DMS153 (cell line): ENCODE measurements at regions not wholly inside any gene's neighbourhood (a gene's known extent, or its start where the extent isn't known, plus 50 kb on each side); places are given as distances from the start of the nearest gene placed in this dataset.

Experiments used
- DNase-seq: peaks from one replicate; lab custom pipeline; 2025; lab: John Stamatoyannopoulos, UW

DNA sequence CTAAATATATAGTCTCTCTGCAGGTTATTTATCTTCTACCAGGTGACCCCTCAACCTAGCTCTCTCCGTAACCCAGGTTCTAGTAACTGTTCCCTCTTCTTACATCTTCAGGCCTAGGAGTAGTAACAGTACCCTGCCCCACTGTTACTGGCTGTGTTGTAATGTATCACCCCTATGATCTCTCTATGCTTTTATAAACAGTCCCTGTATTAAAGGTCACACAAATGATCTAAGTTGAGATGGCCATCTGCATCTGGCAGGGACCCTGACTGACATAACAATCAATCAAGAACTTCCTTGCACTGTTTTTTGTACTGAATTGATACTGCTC, 219.7 kb upstream of the STK17B start:
- no peak for DNase-seq

DNA sequence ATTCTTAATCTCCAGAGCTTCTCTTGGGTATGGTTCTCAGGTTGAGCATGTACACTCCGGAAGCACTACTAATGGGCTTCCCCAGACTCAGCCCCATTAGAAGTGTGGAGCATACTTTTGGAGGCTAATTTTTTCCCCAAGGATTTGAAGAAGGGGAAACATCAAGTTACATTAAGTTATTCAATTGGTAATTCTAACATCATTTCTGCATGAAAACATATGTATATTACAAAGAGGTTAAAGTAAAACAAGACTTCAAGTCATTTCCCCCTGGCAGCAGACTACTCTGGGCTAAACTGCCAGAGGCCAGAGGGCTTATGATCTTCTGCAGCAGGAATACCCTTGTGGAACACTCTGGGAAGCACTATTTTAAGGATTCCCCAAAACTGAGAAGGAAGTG, 227.7 kb upstream of the STK17B start:
- no peak for DNase-seq

DNA sequence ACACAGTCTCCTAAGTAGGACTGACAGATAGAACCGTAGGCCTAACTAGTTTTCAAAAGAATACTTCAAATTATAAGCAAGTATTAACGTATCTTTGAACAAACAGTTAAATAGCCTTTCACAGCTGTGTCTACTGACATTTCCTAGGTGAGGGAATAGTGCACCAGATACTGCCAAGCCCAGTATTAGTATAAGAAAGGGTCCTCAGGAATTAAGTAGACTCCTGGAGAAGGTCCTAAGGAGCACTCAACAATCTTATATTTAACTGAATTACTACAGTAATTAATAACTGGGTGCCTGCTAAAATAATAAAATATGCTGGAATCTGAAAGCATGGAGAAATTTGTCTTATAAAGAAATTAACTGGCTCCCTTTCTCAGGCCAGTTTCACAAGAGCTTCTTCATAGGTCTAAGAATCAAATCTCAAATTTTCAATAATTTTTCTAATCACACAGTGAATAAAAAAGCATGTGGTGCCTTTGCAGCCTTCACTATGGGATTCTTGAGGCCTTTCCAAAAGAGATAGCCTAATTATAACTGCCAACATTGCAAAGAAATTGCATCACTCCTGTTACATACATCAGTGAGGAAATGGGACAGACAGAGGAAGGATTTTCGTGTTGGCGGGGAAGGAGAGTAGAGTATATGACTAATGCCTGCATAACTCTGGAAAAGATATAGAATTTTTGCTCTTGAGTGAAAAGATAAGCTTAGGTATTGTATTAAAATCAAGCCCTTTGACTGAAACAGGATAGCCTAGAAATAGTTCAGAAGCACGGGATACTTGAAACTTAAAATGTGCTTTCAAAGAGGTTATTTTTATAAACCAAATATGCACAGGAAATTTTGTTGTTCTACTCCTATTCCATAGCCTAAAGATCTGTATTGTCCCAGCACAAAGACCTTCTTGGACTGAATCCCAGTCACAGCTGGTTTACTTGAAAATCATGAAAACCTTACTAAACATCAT, 228.6 kb upstream of the STK17B start:
- no peak for DNase-seq

DNA sequence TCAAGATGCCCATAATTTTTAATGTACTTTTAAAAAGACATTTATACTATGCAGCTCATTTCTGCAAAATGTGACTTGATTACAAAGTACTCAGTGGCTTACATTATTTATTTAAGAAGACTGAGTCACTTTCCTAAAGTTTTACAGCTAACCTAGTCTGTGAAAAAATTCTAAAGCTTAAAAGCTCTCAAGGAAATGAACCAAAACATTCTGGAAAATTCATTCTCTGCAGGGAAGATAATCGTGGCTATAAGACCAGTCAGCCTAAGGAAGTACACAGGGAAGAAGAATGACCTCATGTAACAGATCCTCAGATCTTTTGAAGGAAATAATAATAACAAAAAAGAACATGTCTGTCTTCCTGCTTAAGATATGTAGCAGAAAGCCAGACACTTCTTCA, 232.1 kb upstream of the STK17B start:
- DNase-seq = no peak

DNA sequence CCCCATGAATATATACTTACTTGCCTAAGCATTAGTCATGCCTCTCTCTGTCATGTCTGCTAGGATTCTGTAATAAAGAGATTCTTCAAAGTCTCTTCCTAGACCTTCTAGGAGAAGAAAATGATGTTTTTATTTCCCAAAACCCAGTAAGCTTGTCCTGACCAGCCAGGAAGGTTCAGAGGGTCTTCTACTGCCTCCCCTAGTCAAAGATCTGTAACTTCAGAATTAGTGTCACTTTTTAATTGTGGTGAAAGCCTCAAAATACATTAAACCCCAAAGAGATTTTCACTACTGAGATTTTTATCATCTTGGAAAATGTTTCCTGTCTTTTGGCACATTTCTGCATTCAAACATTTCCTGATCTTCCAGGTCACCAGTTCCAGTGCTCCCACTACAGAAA, 232.9 kb upstream of the STK17B start:
- no peak for DNase-seq

DNA sequence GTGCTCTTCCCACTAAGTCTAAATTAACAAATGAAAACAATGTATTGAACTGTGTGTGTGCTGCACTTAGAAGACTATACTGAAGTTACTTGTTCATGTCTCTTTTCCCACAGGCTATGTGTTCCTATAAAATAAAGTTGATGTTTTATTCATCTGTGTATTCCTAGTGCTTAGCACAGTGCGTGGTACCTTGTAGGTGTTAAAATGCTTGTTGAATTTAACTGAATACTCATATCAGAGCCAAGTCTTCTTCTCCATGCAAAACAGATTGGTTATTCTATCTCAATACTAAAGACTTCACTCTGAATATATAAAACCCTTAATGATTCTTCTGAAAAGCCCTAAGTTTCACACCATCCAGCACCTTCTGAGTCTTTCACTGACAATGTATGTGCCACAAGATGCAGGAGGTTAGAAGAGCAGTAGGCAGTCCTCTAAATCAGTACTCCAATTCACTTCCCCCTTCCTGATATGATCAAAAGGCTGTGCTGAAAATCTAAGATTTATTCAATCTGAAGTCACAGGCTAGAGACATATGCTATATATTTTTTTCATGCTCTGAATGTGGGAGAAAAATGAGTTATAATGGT, 231.7 kb upstream of the CCDC150 start:
- DNase-seq = no peak

DNA sequence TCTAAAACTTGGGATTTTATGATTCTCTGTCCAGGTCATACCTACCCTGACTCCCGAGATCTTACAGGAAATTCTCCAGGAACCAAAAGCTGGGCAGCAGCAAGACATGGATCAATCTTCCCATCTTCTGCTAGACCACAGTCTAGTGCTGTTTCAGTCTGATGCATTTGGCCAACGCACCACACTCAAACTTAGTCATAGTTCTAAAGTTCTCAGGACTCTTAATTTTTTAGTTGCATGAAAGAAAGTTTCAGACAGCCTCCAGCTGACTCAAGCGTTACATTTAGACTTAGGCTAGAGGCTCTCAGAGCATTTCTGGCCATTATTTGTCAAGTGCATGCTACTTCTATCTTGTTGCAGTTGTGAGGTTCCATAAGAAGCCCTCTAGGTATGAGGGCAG, 230.1 kb upstream of the CCDC150 start:
- DNase-seq = no peak

DNA sequence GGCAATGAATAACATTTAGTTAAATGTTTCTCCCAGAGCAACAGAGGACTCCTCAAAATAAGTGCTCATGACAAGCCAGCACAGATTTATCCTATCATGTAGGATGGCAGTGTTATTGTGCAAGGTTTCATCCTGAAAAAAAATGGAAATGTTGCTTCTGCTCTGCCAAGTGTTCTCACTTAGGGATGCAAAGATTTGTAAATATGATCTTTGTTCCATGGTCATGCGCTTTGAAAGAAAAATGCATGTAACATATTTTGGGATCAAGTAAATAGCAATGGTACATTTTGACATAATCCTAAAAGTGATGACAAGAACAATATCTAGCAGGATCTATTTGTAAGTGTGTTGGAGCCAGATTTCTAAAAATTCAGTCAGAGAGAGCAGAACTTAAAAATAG, 229.5 kb upstream of the CCDC150 start:
- DNase-seq = no peak

DNA sequence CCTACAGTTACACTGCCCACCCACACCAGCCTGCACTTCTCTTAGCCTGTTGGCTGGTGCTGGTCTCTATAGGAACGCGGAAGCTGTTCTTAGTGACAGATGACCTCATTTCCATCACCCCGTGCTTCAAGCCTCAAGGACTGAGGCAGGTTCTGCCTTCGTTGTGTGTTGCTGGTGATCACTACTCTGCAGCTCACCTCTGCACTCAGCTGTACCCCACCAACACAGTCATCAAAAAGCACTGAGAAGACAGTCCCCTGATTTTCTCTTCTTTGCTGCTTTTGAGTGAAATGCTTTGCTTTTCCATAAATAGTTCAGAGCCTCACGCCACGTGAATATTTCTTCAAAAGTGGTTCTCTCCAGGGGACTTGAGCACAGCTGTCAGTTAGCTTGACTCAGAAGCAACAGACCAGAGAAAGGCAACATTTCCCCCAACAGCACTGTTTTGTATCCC, 225.7 kb upstream of the CCDC150 start:
- no peak for DNase-seq

DNA sequence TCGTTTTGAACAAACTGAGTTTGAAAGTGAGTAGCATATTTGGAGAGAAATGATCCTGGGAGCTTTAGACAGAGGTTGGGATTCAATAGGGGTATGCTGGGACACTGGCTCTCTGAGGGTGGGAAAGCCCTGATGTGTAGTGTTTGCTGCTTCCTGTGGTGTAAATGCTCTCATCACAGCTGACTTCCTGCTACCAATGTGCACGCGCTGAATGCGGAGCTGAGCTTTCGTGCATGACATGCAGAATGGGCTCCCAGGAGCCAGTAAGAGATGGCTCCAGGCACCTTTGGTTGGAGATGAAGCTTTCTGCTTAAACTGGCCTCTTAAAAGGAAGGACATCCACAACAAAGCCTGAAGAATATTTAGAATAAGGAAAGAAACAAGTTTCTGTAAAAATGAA, 224.1 kb upstream of the CCDC150 start:
- DNase-seq = no peak

DNA sequence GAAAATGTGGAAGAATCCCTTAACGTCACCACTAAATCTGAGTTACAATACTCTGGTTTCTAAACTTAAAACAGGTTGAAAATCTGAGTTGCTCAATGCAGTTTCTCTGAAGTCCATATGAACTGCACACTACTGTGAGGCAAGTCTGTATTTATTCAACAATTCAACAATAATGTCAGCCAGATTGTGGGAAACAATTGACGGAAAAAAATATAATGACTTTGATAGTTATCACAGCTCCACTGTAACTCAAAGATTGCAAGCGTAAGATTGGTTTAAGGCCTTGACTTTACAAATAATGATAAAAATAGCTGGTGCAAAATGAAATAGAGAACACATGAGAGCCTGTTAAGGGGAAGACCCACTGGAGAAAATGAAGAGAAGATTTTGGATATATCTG, 219.4 kb upstream of the CCDC150 start:
- DNase-seq = no peak

DNA sequence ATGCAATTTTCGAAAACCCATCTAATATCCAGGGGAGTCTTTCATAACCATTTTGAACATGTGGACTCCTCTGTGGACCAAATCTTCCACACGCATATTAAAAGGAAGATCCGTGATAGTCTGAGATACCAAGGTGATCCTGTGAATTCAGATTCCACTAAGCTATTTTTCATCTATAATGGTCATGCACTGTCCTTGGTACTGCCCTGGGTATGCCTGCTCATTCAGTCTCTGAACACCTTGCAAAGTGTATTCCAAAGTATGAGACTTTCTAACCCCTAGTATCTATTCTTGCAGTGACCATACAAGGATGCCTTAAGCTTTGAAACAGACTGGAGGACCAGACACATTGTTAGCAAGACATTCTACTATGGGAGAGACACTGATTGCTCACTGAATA, 217.6 kb upstream of the CCDC150 start:
- no peak for DNase-seq

DNA sequence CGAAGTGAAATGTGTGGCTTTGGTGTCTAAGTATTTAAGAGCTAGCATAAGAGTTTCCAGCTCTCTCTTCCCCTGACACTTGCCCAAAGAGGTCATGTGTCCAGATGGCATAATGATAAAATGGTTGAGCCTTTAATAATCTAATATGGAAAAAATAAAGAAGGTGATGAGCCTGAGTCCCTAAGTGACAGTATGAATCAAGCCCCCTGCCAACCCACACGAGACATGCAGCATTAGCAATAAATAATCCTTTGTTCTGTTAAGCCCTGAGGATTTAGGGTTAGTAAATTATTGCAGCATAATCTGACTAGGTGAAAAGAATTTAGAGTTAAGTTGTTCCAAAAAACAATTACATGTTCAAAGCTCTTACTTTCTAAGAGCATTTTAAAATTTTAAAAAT, 217.2 kb upstream of the CCDC150 start:
- no peak for DNase-seq

DNA sequence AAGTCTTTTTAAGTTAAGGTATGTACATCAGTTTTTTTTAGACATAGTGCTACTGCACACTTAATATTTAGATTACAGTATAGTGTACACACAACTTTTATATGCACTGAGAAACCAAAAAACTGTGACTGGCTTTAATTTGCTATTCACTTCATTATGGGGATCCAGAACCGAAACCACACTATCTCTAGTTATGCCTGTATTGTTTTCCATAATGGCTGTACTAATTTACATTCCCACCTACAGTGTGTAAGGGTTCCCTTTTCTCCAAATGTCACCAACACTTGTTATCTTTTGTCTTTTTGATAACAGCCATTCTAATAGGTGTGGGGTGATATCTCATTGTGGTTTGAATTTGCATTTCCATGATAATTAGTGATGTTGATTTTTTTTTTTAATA, 213.4 kb upstream of the CCDC150 start:
- no peak for DNase-seq

DNA sequence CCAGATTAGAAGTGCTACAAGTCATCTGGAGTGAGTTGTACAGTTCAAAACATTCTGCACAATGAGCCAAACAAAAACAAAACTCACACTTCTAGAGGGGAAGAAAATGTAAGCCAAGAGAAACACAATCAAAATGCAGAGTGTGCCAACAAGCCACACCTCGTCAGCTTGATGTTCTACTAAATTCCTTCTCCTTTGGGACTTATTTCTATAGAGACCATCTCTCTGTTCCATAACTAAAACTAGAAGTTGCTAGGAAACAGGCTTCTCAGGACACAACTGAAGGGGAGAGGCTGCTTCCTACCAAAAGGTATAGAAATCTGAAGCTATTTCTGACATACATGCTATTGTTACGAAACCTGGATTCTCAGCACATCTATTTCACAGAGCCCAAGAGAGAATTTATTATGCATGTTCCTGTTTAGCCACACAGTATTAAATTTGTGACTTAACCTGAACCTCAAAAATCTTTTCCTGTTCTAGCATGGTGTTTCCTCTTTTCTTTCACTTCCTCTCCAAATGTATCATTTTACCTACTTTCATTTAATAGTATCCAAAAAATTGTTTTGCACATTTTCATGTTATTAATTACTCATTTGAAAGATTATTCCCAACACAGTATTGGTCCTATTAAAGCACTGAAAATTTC, 211.4 kb upstream of the CCDC150 start:
- no peak for DNase-seq

DNA sequence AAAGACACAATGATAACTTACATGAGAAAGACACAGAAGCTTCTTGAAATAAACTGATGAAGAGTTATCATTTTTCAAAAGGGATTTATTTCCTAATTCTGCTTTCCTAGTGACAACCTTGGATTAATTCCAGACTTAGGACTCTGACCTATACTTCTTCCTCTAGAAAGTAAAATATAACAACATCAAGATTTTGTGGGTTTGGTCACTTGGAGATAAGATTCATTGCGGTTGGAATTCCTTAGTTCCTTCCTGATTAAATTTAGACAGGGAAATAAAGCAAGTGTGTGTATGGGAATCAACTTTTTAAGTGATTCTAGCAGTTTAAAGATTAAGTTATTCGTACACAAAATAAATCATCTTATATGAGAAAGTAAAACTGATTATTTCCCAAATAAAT, 208.4 kb upstream of the CCDC150 start:
- no peak for DNase-seq

DNA sequence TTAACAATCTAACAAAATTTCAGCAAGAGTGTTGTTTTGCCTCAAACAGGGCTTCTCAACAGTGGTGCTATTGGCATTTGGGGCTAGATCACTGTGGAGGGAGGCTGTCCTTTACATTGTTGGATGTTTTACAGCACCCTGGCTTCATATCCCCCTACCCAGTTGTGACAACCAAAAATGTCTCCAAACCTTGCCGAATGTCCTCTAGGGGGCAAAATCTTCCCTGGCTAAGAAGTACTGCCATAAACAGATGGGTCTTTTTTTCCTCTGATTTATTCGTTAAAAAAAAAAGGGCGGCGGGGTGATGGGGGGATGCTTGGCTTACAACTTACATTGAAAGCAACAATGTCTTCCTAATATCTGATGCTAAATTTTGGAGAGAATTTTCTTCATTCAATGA, 207.6 kb upstream of the CCDC150 start:
- DNase-seq = no peak

DNA sequence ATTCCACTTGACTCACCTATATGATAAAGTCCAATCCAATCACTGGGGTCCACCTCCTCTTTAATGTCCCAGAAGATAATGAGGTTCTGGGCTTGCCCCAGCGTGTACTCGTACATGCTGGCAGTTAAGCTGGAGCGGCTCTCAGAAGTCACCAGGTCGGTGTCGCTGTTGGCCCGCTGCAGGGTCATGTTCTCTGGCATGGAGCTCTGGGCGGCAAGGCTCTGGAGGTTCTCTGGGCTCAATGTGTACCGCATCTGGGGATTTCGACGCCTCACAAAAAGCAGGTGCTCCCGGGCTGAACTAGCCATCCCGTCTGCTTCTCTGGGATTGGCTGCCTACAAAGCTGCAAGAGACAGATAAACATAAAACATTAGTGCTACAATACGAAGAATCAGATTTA, 206.4 kb upstream of the CCDC150 start:
- DNase-seq = no peak

DNA sequence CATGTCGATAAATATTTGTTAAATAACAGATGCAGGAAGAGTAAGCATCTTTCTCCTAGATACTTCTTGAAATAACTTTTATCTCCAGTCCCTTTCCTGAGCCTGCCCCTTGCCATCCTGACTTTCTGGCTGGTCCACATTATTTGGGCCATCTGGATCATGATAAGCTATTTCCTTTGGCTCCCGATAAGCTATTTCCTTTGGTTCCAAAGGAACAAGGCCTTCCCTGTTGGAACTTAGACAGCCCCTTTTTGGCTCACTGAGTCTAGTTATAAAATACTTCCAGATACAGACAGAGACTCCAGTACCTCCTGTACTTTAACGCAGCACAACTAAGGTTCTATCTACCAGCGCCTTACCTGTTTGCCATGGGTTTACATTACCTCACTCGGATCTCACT, 205.3 kb upstream of the CCDC150 start:
- DNase-seq = no peak

DNA sequence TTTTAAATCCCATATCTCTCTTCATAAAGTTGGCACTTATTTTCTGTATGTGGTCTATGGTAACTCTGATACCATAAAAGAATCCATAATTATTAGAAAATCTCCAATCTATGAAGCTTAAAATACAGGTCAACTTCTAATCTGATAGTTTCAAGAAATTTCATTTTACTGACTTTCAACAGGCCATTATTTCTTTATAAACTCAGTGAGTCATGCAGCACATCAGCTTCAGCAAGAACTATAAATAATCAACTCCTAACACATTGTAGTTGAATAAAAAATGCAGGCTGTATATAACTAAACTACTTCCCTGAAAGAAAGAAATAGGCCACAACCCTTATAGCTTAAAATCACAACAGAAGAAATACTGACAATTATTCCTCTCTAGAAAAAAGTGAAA, 204.3 kb upstream of the CCDC150 start:
- no peak for DNase-seq

DNA sequence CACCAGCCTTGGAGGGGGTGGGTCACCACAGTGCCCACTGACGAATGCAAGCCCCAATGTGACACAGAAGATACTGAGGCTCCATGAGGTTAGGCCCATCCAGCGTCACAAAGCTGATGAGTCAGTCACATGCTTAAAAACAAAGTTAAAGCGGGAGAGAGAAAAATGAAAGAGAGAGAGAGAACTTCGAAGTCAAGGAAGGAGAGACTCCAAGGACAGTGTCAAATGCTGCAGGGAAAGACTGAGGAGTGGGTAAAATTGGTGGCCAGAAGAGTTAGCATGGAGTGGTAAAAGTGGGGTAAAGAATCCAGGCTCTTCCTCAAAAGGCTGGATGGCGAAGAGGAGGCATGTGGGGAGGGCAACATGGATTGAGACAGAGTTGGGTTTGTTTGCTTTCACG, 201.9 kb upstream of the CCDC150 start:
- DNase-seq = no peak

DNA sequence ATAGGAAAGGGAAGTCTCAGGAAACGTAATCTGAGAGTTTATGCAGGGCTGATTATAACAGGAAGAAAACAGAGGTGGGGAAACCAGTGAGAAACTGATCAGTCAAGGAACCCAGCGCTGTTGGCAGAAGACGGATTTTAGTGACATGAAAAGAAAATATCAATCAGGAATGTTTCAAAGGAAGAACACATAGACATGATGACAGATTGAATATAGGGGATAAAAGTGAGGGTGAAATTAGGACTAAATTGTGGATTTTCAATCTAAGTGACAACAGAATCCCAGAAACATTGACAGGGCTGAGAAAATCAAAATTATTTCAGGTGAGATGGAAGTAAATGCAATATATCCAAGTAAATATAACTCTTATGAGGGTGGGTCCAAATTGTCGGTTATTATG, 199.8 kb upstream of the CCDC150 start:
- DNase-seq = no peak

DNA sequence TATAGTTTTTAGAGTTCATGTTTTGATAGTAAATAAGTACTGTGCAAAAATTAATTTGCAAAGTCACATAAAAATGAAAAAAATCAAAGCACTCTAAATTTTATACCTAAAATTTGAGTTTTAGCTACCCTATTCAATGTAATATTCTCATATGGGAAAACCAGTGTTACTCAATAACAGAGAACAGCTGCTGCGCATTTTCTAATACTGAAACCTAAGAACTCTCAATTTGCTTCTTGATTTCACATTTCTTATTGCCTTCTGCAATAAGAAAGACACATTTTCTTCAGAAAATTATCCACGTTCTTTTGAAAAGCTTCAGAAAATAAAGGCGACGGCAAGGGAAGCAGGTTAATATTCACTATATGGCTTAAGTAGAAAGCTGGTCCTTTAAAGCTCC, 199.1 kb upstream of the CCDC150 start:
- no peak for DNase-seq
